B cell (primary cell): ENCODE measurements at regions not wholly inside any gene's neighbourhood (a gene's known extent, or its start where the extent isn't known, plus 50 kb on each side); places are given as distances from the start of the nearest gene placed in this dataset.
"Not testable (repeated sequence)": the region's sequence is repeated elsewhere in the genome, so short reads cannot be mapped to it uniquely, and the experiment has no call there.

Experiments
- ATAC-seq: fragments of 200-7000 bp; cut with Tn5 transposase; one replicate; pipeline ENCODE4 v1.10.0; 2021; ENCODE audit warnings: low read depth, mild to moderate bottlenecking, moderate number of reproducible peaks, moderate library complexity
- CTCF ChIA-PET: fragments of 350-600 bp; sonication (Branson Sonifier 250); formaldehyde crosslinking; loops from one replicate; lab custom pipeline; 2021; ENCODE audit warnings: antibody characterized with exemption, inconsistent platforms; lab: Charles Lee
- POLR2A ChIA-PET: fragments of 350-600 bp; sonication (Branson Sonifier 250); formaldehyde crosslinking; loops from one replicate; lab custom pipeline; 2021; ENCODE audit warnings: antibody characterized with exemption; lab: Charles Lee
- DNase-seq: peaks from one replicate; pipeline ENCODE4 v3.0.0; 2013
- H2AFZ ChIP-seq: 2 replicates; pipeline ENCODE4 v1.6.1; 2012; ENCODE audit warnings: mild to moderate bottlenecking, low read depth, low read length; ENCODE audit not compliant: insufficient read depth, poor library complexity, severe bottlenecking
- H3K27ac ChIP-seq, 2 donors: 1 replicate in 1 of 2; 2 replicates in 1 of 2; pipeline ENCODE4 v1.5.1; 2012 to 2013; ENCODE audit warnings: low read length in 2 of 2, mild to moderate bottlenecking in 2 of 2, moderate library complexity in 1 of 2
- H3K27me3 ChIP-seq, 4 experiments: fragments of 200-600 bp in 1 of 4; sonication (generic) in 1 of 4; replicated peaks in 1 of 4; 1 replicate in 2 of 4; 2 replicates in 2 of 4; pipeline versions ENCODE4 v1.6.1 to v1.7.0; 2013 to 2016; ENCODE audit warnings: low read length in 3 of 4, mild to moderate bottlenecking in 2 of 4, mixed read lengths in 1 of 4, moderate library complexity in 1 of 4; ENCODE audit not compliant: insufficient read depth in 4 of 4, control insufficient read depth in 3 of 4; ENCODE audit errors: control extremely low read depth in 1 of 4
- H3K36me3 ChIP-seq, 2 experiments: replicated peaks in 1 of 2; 1 replicate in 1 of 2; 2 replicates in 1 of 2; pipeline versions ENCODE4 v1.6.1 to v1.7.1; 2013; ENCODE audit warnings: low read length in 1 of 2; ENCODE audit not compliant: insufficient read depth in 2 of 2, control insufficient read depth in 1 of 2; ENCODE audit errors: control extremely low read depth in 1 of 2, extremely low read depth in 1 of 2
- H3K4me1 ChIP-seq, 2 donors: fragments of 200-600 bp in 1 of 2; sonication (generic) in 1 of 2; 1 replicate in 1 of 2; 2 replicates in 1 of 2; pipeline versions ENCODE4 v1.5.1 to v1.6.1; 2013 to 2017; ENCODE audit warnings: low read length in 2 of 2; ENCODE audit not compliant: control insufficient read depth in 2 of 2, insufficient read depth in 2 of 2
- H3K4me2 ChIP-seq: replicated peaks from 2 replicates; pipeline ENCODE3; 2012; ENCODE audit warnings: mild to moderate bottlenecking, low read depth, low read length; ENCODE audit not compliant: poor library complexity, severe bottlenecking
- H3K4me3 ChIP-seq, 5 experiments: fragments of 200-600 bp in 1 of 5; sonication (generic) in 1 of 5; 1 replicate in 3 of 5; 2 replicates in 2 of 5; pipeline versions ENCODE4 v1.5.1 to v1.7.0; 2011 to 2016; ENCODE audit warnings: low read length in 4 of 5, mild to moderate bottlenecking in 4 of 5, low read depth in 2 of 5, control low read depth in 1 of 5, moderate library complexity in 1 of 5; ENCODE audit not compliant: insufficient read depth in 1 of 5; ENCODE audit errors: control extremely low read depth in 1 of 5, extremely low read depth in 1 of 5
- H3K79me2 ChIP-seq: fragments of 200-600 bp; sonication (generic); one replicate; pipeline ENCODE4 v1.6.0; 2016; ENCODE audit warnings: low read length; ENCODE audit not compliant: control insufficient read depth, insufficient read depth
- H3K9ac ChIP-seq: fragments of 200-600 bp; sonication (generic); 2 replicates; pipeline ENCODE4 v1.6.1; 2017; ENCODE audit warnings: mild to moderate bottlenecking, low read length, moderate library complexity
- H3K9me3 ChIP-seq, 3 donors: one replicate each; pipeline versions ENCODE4 v1.6.1 to v1.7.1; 2013; ENCODE audit warnings: low read length in 2 of 3; ENCODE audit not compliant: control insufficient read depth in 2 of 3, insufficient read depth in 1 of 3; ENCODE audit errors: control extremely low read depth in 1 of 3
- H4K20me1 ChIP-seq: 2 replicates; pipeline ENCODE4 v1.6.0; 2012; ENCODE audit warnings: mild to moderate bottlenecking, low read length; ENCODE audit not compliant: insufficient read depth, control insufficient read depth, poor library complexity, severe bottlenecking
- H3K27ac Mint-ChIP-seq: one replicate; pipeline ENCODE4 v1.8.0; 2021; ENCODE audit warnings: mixed read lengths
- H3K27me3 Mint-ChIP-seq: one replicate; pipeline ENCODE4 v1.8.0; 2021; ENCODE audit warnings: mixed read lengths
- H3K4me1 Mint-ChIP-seq: one replicate; pipeline ENCODE4 v1.8.0; 2021; ENCODE audit warnings: mixed read lengths
- H3K4me3 Mint-ChIP-seq: one replicate; pipeline ENCODE4 v1.8.0; 2021; ENCODE audit warnings: mixed read lengths
- H3K9me3 Mint-ChIP-seq: one replicate; pipeline ENCODE4 v1.8.0; 2022; ENCODE audit warnings: mixed read lengths; ENCODE audit not compliant: insufficient read depth
- EZH2 ChIP-seq: IDR thresholded peaks from 2 replicates; pipeline ENCODE4 v1.6.1; 2012; ENCODE audit warnings: borderline replicate concordance, low read depth, mild to moderate bottlenecking, moderate library complexity, low read length; ENCODE audit not compliant: insufficient read depth, poor library complexity, severe bottlenecking
- WGBS: methylation state at CpG from one replicate; pipeline ENCODE4 v1.1.5; 2013; ENCODE audit warnings: missing lambda C conversion rate; ENCODE audit not compliant: insufficient coverage; 5-methylcytosine and 5-hydroxymethylcytosine counted together
- intact Hi-C: fragments of 100-400 bp; cut with micrococcal nuclease; formaldehyde crosslinking; loops from one replicate; pipeline ENCODE4 v1.10.0; 2022
- TF ChIP-seq, protein P1 (sequence below): fragments of 200-600 bp; IDR thresholded peaks from one replicate; pipeline ENCODE4 v1.8.0; 2022; ENCODE audit warnings: antibody characterized with exemption, mild to moderate bottlenecking

DNA sequence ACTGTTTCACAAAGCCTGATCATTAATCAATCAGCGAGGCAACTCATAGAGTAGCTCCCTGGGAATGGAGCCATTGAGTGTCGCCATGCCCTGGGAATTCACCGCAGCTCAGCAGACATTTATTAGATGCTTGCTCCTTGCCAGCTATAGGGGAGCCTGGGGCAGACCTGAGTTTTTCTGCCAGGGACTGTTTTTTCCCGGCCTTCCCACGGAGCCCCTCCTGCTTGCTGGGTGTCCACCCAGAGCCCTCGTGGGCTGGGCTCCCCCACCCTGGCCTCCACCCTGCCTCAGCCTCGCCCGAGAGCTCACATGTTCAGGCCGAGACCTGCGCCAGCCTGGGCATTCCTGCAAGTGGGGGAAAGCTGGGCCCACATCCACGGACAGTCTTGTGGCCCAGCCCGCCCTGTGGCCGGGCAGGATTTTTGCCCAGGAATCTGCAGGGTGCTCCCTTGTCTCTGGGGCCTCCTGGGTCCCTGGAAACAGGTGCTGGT is 64.9 kb downstream of the SMIM38 start:
- intact Hi-C loops = no loop called here
- CTCF ChIA-PET = no interaction called here

DNA sequence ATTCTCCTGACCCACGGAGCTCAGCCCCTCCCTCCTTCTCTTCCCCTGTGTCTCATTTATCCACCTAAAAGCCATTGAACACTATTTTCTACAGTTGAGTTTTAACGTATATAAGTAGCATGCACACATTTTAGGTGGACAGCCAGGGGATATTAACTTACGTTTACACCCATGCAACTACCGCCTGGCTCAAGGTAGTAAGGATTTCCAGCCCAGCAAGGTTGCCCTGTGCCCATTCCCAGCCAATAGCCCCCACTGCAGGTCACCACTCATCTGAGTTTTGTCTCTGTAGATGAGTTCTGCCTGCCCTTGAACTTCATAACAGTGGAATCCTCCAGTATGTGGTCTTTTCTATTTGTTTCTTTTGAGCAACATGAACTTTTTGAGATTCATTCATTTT is 65.4 kb downstream of the SMIM38 start:
- TF ChIP-seq, protein P1, sequence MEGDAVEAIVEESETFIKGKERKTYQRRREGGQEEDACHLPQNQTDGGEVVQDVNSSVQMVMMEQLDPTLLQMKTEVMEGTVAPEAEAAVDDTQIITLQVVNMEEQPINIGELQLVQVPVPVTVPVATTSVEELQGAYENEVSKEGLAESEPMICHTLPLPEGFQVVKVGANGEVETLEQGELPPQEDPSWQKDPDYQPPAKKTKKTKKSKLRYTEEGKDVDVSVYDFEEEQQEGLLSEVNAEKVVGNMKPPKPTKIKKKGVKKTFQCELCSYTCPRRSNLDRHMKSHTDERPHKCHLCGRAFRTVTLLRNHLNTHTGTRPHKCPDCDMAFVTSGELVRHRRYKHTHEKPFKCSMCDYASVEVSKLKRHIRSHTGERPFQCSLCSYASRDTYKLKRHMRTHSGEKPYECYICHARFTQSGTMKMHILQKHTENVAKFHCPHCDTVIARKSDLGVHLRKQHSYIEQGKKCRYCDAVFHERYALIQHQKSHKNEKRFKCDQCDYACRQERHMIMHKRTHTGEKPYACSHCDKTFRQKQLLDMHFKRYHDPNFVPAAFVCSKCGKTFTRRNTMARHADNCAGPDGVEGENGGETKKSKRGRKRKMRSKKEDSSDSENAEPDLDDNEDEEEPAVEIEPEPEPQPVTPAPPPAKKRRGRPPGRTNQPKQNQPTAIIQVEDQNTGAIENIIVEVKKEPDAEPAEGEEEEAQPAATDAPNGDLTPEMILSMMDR = no peak
- TF ChIP-seq EZH2 = no peak
- Histone ChIP-seq H3K4me1 (no peaks in the 10 kb centered on the region), H3K9ac (no peak overlapping the region), H3K79me2 (no peaks in the 10 kb centered on the region), H3K4me2 (no peak overlapping the region), H3K27me3 (peaks cover 0 to 5% (median 0%) of the 10 kb centered on the region in 4 experiments), H2AFZ (no peak overlapping the region), H4K20me1 (no peaks in the 10 kb centered on the region), H3K4me3 (no peak overlapping the region), H3K27ac (no peak overlapping the region), H3K9me3 (peaks cover 0 to under 1% (median 0%) of the 10 kb centered on the region in 3 donors), H3K36me3 (no peaks in the 10 kb centered on the region)
- DNase-seq (no peak), ATAC-seq (no peak)
- no peak overlapping the region for H3K4me3 Mint-ChIP-seq
- CTCF ChIA-PET = no interaction called here
- peaks cover 18% of the 10 kb centered on the region for H3K27me3 Mint-ChIP-seq
- no peak overlapping the region for H3K27ac Mint-ChIP-seq
- intact Hi-C loops = no loop called here
- peaks cover under 1% of the 10 kb centered on the region for H3K9me3 Mint-ChIP-seq
- WGBS = 100% methylated on average over 2 of the region's 4 CpGs
- H3K4me1 Mint-ChIP-seq = no peaks in the 10 kb centered on the region
- POLR2A ChIA-PET = no interaction called here

More for the DNA sequence above, 64.9 kb downstream of the SMIM38 start:
- ATAC-seq = no peak
- Histone ChIP-seq H2AFZ (no peak overlapping the region), H3K4me3 (no peak overlapping the region), H3K79me2 (no peaks in the 10 kb centered on the region), H3K36me3 (no peaks in the 10 kb centered on the region), H3K4me2 (no peak overlapping the region), H3K9ac (no peak overlapping the region), H3K27me3 (peaks cover 0 to 2% (median 0%) of the 10 kb centered on the region in 4 experiments), H3K9me3 (no peaks in the 10 kb centered on the region), H3K27ac (no peak overlapping the region), H4K20me1 (no peaks in the 10 kb centered on the region), H3K4me1 (no peaks in the 10 kb centered on the region)
- 96% methylated on average over 13 of the region's 13 CpGs for WGBS
- Mint-ChIP-seq H3K4me1 (no peaks in the 10 kb centered on the region), H3K27me3 (peaks cover 14% of the 10 kb centered on the region), H3K27ac (no peak overlapping the region), H3K4me3 (no peak overlapping the region), H3K9me3 (no peaks in the 10 kb centered on the region)
- no peak for DNase-seq
- TF ChIP-seq EZH2 = no peak
- TF ChIP-seq, protein P1 = no peak
- POLR2A ChIA-PET = no interaction called here

DNA sequence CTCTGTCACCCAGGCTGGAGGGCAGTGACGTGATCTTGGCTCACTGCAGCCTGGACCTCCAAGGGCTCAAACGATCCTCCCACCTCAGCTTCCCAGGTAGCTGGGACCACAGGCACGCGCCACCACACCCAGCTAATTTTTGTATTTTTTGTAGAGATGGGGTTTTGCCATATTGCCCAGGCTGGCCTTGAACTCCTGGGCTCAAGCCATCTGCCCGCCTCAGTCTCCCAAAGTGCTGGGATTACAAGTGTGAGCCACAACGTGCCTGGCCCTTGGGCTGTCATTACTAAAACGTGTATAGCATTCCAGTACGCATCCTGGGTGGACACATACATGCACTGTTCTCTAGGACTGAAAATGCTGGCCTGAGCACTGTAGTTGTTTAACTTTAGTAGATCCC is 65.9 kb downstream of the SMIM38 start:
- H3K9ac ChIP-seq, H4K20me1 ChIP-seq, H3K27ac ChIP-seq, DNase-seq, H3K79me2 ChIP-seq, POLR2A ChIA-PET, intact Hi-C loops, H3K36me3 ChIP-seq, H3K4me2 ChIP-seq, H3K4me3 ChIP-seq, H3K27me3 ChIP-seq, H3K4me3 Mint-ChIP-seq, H2AFZ ChIP-seq, CTCF ChIA-PET, H3K27ac Mint-ChIP-seq, H3K4me1 ChIP-seq, H3K4me1 Mint-ChIP-seq, H3K9me3 Mint-ChIP-seq, ATAC-seq, H3K9me3 ChIP-seq: not testable (repeated sequence)
- 90% methylated on average over 5 of the region's 8 CpGs for WGBS
- peaks cover 24% of the 10 kb centered on the region for H3K27me3 Mint-ChIP-seq
